Breast epithelium (tissue), 4 donors: ENCODE measurements at regions not wholly inside any gene's neighbourhood (a gene's known extent, or its start where the extent isn't known, plus 50 kb on each side); places are given as distances from the start of the nearest gene placed in this dataset.

Experiments
- DNase-seq, 2 donors: peaks; one replicate each; pipeline ENCODE4 v3.0.0-alpha.2; 2019; ENCODE audit warnings: low spot score in 2 of 2
- H3K27ac ChIP-seq, 2 donors: fragments of 200-600 bp; sonication (generic) in 1 of 2; one replicate each; pipeline ENCODE4 v1.5.1; 2016 to 2019; ENCODE audit warnings: mild to moderate bottlenecking in 1 of 2
- H3K27me3 ChIP-seq, 2 donors: fragments of 200-600 bp; sonication (generic) in 1 of 2; one replicate each; pipeline versions ENCODE4 v1.5.1 to v1.6.0; 2017 to 2019; ENCODE audit warnings: control low read depth in 1 of 2, mild to moderate bottlenecking in 1 of 2
- H3K36me3 ChIP-seq: fragments of 200-600 bp; one replicate; pipeline ENCODE4 v1.5.1; 2019
- H3K4me1 ChIP-seq, 2 donors: fragments of 200-600 bp; sonication (generic); one replicate each; pipeline ENCODE4 v1.5.1; 2016 to 2019; ENCODE audit warnings: control low read depth in 1 of 2
- H3K4me3 ChIP-seq, 3 donors: fragments of 200-600 bp; sonication (generic); 1 replicate in 2 of 3; 2 replicates in 1 of 3; pipeline ENCODE4 v1.5.1; 2016 to 2019; ENCODE audit warnings: mild to moderate bottlenecking in 3 of 3, moderate library complexity in 2 of 3
- H3K9me3 ChIP-seq, 2 donors: fragments of 200-600 bp; sonication (generic) in 1 of 2; one replicate each; pipeline ENCODE4 v1.5.1; 2016 to 2019; ENCODE audit warnings: control low read depth in 1 of 2
- POLR2A ChIP-seq: fragments of 450-650 bp; IDR thresholded peaks from one replicate; pipeline ENCODE4 v1.6.1; 2016; ENCODE audit warnings: antibody characterized with exemption, mild to moderate bottlenecking, moderate library complexity
- POLR2AphosphoS5 ChIP-seq, 3 donors: sonication (generic); formaldehyde crosslinking; IDR thresholded peaks; one replicate each; pipeline ENCODE4 v1.6.1; 2017; ENCODE audit warnings: antibody characterized with exemption in 3 of 3
- intact Hi-C: fragments of 100-400 bp; cut with DNase I; formaldehyde crosslinking; loops from one replicate; pipeline ENCODE4 v1.15.1; 2023; ENCODE audit warnings: low total_unique reads
- TF ChIP-seq, protein P1 (sequence below), 3 donors: fragments of 450-650 bp; IDR thresholded peaks; one replicate each; pipeline ENCODE4 v1.5.1; 2016 to 2017; ENCODE audit warnings: antibody characterized with exemption in 3 of 3, mild to moderate bottlenecking in 3 of 3, moderate library complexity in 3 of 3

DNA sequence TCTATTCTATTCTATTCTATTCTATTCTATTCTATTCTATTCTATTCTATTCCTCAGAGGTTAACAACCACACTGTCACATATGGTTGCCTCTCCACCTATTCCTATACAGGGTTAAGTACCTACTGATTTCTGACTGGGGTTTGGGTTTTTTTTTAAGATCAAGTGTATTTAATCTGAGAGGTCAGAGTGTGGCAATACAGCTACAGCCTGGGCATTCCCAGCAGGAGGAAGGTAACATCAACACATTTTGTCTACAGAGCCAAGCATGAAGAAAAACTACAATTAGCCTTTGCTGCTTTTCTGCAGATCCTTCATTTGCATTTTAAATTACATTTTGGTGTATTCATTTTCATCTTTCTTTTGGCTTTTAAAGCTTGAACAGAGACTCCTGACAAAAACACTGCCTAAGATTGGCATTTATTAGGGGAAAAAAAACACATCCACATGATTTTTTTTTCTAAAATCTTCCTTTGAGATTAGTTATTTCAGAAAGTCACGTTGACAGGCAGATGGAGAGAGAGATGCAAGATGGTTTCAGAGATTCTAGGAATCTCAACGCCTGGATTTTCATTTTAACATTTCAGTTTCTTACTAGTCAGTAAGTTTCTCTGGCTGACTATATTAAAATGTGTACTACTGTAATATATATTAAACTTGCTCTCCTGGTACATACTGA lies 255.9 kb upstream of the TET2 start:
- Histone ChIP-seq H3K4me3 (no peak overlapping the region), H3K36me3 (no peaks in the 10 kb centered on the region), H3K27ac (no peak overlapping the region), H3K4me1 (no peaks in the 10 kb centered on the region), H3K9me3 (no peaks in the 10 kb centered on the region), H3K27me3 (no peaks in the 10 kb centered on the region)
- intact Hi-C loops: no loop called here
- TF ChIP-seq POLR2AphosphoS5 (IDR thresholded peaks at IDR 0.05) (no peak), POLR2A (no peak)
- TF ChIP-seq, protein P1, sequence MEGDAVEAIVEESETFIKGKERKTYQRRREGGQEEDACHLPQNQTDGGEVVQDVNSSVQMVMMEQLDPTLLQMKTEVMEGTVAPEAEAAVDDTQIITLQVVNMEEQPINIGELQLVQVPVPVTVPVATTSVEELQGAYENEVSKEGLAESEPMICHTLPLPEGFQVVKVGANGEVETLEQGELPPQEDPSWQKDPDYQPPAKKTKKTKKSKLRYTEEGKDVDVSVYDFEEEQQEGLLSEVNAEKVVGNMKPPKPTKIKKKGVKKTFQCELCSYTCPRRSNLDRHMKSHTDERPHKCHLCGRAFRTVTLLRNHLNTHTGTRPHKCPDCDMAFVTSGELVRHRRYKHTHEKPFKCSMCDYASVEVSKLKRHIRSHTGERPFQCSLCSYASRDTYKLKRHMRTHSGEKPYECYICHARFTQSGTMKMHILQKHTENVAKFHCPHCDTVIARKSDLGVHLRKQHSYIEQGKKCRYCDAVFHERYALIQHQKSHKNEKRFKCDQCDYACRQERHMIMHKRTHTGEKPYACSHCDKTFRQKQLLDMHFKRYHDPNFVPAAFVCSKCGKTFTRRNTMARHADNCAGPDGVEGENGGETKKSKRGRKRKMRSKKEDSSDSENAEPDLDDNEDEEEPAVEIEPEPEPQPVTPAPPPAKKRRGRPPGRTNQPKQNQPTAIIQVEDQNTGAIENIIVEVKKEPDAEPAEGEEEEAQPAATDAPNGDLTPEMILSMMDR (IDR thresholded peaks at IDR 0.05): no peak
- no peak for DNase-seq

DNA sequence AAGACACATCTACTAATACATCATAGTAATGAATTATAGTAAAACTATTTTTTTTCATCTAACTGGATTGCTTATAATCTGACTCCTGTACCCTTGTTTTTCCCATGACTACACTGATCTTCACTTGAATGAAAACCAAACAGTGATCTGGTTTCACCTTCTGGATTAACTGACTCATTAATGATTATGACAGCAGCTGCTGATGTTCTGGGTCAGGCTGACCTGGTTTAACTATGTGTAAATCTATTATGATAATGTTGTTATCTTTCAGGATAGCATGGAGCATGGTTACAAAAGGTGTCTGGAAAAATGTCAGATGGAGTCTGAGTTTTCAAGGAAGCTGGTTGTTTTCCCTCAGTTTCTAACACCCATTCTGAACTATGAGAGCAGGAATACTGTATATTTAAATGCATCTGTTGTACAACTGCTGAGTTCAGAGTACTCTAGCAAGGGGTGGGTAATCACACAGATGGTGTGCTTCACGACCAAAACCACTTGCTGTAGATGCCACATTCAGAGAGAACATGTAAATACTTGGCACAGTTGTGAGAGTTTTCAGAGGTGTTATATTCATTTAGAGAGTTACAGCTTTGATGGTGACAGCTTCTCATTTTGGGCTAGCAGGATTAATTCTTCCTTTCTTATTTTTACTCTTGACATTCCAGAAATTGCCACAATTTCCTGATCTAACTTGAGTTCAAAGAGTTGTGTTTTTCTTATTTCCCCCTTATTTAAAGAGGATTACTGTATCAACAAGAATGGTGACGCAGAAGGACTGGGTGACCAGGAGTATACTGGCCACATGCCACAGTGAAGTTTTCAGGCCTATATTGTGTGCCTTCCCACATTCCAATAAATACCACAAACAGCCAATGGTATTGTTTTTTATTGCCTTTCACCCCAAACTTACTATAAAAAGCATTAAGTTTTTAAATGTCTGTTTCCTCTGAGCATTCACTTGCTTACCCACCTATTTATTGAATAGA lies 249.7 kb upstream of the TET2 start:
- Histone ChIP-seq H3K36me3 (no peaks in the 10 kb centered on the region), H3K9me3 (no peaks in the 10 kb centered on the region), H3K4me3 (no peak overlapping the region), H3K4me1 (no peaks in the 10 kb centered on the region), H3K27me3 (no peaks in the 10 kb centered on the region), H3K27ac (no peak overlapping the region)
- intact Hi-C loops: no loop called here
- no peak for DNase-seq
- TF ChIP-seq, protein P1 (IDR thresholded peaks at IDR 0.05): no peak
- TF ChIP-seq POLR2A: no peak
- TF ChIP-seq POLR2AphosphoS5 (IDR thresholded peaks at IDR 0.05): no peak

DNA sequence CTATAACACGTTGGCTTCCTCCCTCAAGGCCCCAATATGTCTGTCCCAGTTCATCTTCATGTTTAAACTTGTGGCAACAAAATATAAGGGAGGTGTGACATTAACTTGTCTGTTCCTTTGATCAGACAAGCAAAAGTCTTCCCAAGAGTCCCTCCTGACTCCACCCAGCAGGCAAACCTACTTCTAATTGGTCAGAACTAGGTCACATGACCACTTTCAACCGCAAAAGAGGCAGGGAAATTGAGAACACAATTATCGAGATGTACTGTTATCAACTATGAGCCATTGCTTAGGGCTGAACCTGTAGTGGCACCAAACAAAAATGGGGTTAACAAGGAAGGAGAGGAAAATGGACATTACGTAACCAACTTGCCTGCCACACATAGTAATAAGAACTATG lies 246.8 kb upstream of the TET2 start:
- no peak for DNase-seq
- Histone ChIP-seq H3K36me3 (no peaks in the 10 kb centered on the region), H3K4me1 (no peaks in the 10 kb centered on the region), H3K4me3 (no peak overlapping the region), H3K9me3 (no peaks in the 10 kb centered on the region), H3K27me3 (no peaks in the 10 kb centered on the region), H3K27ac (no peak overlapping the region)
- intact Hi-C loops: no loop called here
- TF ChIP-seq, protein P1 (IDR thresholded peaks at IDR 0.05): no peak
- no peak for TF ChIP-seq POLR2A
- TF ChIP-seq POLR2AphosphoS5 (IDR thresholded peaks at IDR 0.05): no peak

DNA sequence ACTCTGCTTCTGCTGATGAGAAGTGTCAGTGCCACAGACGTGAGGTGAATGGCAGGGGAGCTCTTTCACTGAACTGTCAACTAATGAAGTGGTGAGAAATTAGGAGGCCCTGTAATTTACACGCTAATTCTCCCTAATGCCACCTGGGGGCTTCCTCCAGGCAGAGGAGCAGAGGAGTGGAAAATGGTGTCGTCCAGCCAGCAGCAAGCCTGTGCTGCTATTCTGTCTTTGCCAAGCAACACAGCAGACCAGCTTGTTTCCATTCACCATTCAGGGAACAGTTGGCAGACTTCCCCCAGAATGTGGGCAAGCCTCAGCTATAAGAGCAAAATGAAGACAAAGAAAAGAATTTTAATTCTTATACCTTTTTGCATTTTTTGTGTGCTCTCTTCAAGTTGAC lies 245.2 kb upstream of the TET2 start:
- Histone ChIP-seq H3K36me3 (no peaks in the 10 kb centered on the region), H3K9me3 (no peaks in the 10 kb centered on the region), H3K27me3 (no peaks in the 10 kb centered on the region), H3K4me3 (no peak overlapping the region), H3K4me1 (no peaks in the 10 kb centered on the region), H3K27ac (peak overlapping the region; percentile 35 to 48)
- DNase-seq: no peak
- TF ChIP-seq, protein P1 (IDR thresholded peaks at IDR 0.05): no peak
- TF ChIP-seq POLR2A: no peak
- TF ChIP-seq POLR2AphosphoS5 (IDR thresholded peaks at IDR 0.05): no peak
- intact Hi-C loops: no loop called here
